Rectal smooth muscle tissue (tissue), 1 donor: ENCODE measurements at regions not wholly inside any gene's neighbourhood (a gene's known extent, or its start where the extent isn't known, plus 50 kb on each side); places are given as distances from the start of the nearest gene placed in this dataset.

Experiments used
- H3K27ac ChIP-seq: one replicate; pipeline ENCODE4 v1.7.0; 2013; ENCODE audit warnings: low read depth, low read length, inconsistent platforms
- H3K27me3 ChIP-seq: one replicate; pipeline ENCODE4 v1.7.0; 2013; ENCODE audit warnings: low read length; ENCODE audit not compliant: control insufficient read depth, insufficient read depth
- H3K36me3 ChIP-seq: one replicate; pipeline ENCODE4 v1.7.0; 2013; ENCODE audit warnings: low read length; ENCODE audit not compliant: control insufficient read depth, insufficient read depth
- H3K4me1 ChIP-seq: one replicate; pipeline ENCODE4 v1.7.0; 2013; ENCODE audit warnings: low read length; ENCODE audit not compliant: control insufficient read depth, insufficient read depth
- H3K4me3 ChIP-seq: one replicate; pipeline ENCODE4 v1.7.0; 2013; ENCODE audit warnings: low read length
- H3K9ac ChIP-seq: one replicate; pipeline ENCODE4 v1.7.0; 2013; ENCODE audit warnings: low read length

DNA sequence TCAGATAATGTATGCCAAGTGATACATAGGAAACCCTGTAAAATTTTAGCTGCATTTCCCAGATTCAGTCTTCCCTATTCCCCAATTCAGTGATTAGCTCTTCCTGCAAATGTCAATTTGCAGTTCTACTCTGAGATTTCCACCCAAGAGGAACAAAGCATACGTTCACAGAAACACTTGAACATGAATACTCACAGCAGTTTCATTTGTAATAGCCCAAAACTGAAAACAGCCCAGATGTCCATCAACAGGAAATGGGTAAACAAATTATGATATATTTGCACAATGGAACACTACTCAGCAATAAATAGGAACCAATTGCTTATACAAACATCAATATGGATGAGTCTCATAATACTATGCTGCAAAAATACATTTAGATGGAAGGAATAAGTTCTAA lies 194.2 kb downstream of the GXYLT1 start:
- no peaks in the 10 kb centered on the region for H3K36me3 ChIP-seq
- H3K27me3 ChIP-seq = no peaks in the 10 kb centered on the region
- no peak overlapping the region for H3K4me3 ChIP-seq
- no peak overlapping the region for H3K9ac ChIP-seq
- no peak overlapping the region for H3K27ac ChIP-seq
- H3K4me1 ChIP-seq = no peaks in the 10 kb centered on the region

DNA sequence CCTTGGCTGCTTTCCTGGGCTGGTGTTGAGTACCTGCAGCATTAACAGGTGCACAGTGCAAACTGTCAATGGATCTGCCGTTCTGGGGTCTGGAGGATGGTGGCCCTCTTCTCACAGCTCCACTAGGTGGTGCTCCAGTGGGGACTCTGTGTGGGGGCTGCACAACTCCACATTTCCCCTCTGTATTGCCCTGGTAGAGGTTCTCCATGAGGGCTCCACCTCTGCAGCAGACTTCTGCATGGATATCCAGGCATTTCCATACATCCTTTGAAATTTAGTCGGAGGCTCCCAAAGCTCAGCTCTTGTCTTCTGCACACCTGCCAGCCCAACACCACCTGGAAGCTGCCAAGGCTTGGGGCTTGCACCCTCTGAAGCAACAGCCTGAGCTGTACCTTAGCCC lies 198.6 kb downstream of the GXYLT1 start:
- no peak overlapping the region for H3K9ac ChIP-seq
- H3K27ac ChIP-seq = no peak overlapping the region
- H3K27me3 ChIP-seq = no peaks in the 10 kb centered on the region
- H3K36me3 ChIP-seq = no peaks in the 10 kb centered on the region
- no peaks in the 10 kb centered on the region for H3K4me1 ChIP-seq
- no peak overlapping the region for H3K4me3 ChIP-seq

DNA sequence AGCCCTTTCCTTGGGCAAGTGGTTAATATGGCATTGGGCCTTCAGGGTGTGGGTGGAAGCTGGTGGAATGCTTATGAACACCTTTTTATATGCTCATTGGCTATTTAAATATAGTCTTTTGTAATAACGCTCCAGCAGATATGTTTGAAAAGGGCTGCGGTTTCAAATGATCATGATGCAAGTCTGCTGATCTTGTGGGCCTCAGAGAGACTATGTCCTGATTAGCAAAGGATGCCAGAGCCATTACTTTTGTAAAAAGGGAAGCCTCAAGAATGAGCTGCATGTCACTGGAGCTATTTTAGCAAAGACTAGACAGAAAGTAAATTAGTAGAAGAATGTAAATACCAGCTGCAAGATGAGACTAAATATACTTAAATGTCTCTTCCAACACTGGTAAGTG lies 200.5 kb downstream of the GXYLT1 start:
- Histone ChIP-seq H3K27ac (no peak overlapping the region), H3K4me3 (no peak overlapping the region), H3K36me3 (no peaks in the 10 kb centered on the region), H3K4me1 (no peaks in the 10 kb centered on the region), H3K9ac (no peak overlapping the region), H3K27me3 (no peaks in the 10 kb centered on the region)

DNA sequence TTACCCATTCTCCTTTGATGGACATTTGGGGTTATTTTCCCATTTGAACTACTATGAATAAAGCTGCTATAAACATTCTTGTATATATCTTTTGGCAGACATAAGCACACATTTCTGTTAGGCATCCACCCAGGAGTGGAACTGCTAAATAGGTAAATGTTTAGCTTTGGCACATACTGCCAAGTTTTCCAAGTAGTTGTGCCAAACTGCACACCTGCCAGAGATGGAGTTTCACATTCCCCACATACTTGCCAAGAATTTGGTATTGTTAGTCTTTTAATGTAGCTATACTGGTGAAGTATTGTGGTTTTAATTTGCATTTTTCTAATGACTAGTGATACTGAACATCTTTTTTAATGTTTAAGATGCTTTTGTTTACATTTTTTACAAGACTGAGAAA lies 201.0 kb downstream of the GXYLT1 start:
- Histone ChIP-seq H3K9ac (no peak overlapping the region), H3K36me3 (no peaks in the 10 kb centered on the region), H3K27me3 (no peaks in the 10 kb centered on the region), H3K4me3 (no peak overlapping the region), H3K4me1 (no peaks in the 10 kb centered on the region), H3K27ac (no peak overlapping the region)

DNA sequence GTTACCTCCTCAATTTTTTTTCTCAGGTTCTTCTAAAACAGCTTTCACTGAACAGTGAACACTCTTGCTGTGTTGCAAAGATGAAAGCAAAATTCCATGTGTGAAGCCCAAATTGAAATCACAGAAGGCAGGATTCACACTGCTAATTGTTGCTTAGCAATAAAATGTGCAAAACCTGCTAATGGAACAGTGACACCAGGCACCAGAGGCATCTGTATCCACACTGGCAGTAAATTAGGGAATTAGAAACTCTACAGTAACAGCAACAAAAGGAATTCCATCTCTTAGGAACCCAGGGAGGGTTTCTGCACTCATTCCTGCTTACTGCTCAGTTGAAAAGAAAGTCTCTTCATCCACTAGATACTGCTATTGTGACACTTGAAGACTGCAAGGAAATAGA lies 202.3 kb downstream of the GXYLT1 start:
- H3K36me3 ChIP-seq = no peaks in the 10 kb centered on the region
- H3K4me3 ChIP-seq = no peak overlapping the region
- H3K27me3 ChIP-seq = no peaks in the 10 kb centered on the region
- no peak overlapping the region for H3K27ac ChIP-seq
- H3K4me1 ChIP-seq = no peaks in the 10 kb centered on the region
- no peak overlapping the region for H3K9ac ChIP-seq

DNA sequence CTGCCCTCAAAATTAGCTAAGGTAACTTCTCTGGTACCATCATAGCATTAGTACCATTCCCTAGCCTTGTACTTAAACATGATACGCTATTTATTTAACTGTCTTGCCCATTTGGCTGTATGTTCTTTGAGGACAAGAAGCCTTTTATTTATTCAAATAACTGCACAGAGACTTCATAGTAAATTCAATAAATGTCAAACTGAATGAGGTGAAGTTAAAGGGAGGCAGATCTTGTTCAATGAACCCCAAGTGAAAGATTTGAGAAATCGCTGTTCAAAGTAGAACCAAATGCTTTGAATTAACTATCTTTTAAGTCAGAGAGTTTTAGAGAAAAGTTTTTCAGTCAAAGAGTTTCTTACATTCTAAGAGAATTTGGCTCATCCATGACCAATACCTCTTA lies 203.6 kb downstream of the GXYLT1 start:
- Histone ChIP-seq H3K36me3 (no peaks in the 10 kb centered on the region), H3K27me3 (no peaks in the 10 kb centered on the region), H3K4me1 (no peaks in the 10 kb centered on the region), H3K27ac (no peak overlapping the region), H3K4me3 (no peak overlapping the region), H3K9ac (no peak overlapping the region)

DNA sequence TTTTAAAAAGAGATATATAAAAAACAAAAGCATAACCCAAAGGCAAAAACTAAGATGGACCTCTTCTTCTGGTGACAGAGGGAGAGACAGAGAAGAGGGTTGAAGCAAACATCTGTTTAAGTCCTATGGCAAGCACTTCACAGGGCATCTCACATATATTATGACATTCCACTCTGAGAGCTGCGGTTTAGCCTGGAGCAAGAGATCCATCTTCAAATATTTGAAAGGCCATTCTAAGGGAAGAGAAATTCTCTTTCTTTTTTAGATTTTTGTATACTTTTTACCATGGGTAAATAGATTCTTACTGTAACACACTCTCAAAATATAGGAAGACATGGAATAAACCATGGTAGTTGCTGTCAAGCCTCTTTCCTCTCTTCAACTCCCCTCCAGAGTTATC lies 204.1 kb downstream of the GXYLT1 start:
- Histone ChIP-seq H3K36me3 (no peaks in the 10 kb centered on the region), H3K27me3 (no peaks in the 10 kb centered on the region), H3K27ac (no peak overlapping the region), H3K4me3 (no peak overlapping the region), H3K9ac (no peak overlapping the region), H3K4me1 (no peaks in the 10 kb centered on the region)

DNA sequence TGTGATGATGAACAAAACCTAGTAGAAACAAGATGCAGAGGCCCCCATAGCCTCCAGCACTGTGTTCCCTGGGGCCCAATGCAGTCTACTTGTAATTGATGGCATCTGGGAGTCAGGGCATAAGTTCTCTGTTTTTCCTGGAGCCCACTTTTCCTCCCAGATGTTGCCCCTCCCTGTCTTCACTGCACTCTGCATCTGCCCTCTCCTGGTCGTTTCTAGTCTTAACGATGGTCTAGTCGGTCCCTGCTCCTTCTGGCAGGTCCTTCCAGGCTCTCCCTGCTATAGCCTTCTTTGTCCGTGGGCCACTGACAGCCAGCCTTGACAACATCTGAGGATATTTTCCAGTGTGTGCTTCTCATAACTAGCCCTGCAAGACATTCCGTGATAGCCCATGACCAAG lies 208.3 kb downstream of the GXYLT1 start:
- no peaks in the 10 kb centered on the region for H3K27me3 ChIP-seq
- H3K36me3 ChIP-seq = no peaks in the 10 kb centered on the region
- no peak overlapping the region for H3K4me3 ChIP-seq
- no peak overlapping the region for H3K27ac ChIP-seq
- H3K9ac ChIP-seq = no peak overlapping the region
- no peaks in the 10 kb centered on the region for H3K4me1 ChIP-seq

DNA sequence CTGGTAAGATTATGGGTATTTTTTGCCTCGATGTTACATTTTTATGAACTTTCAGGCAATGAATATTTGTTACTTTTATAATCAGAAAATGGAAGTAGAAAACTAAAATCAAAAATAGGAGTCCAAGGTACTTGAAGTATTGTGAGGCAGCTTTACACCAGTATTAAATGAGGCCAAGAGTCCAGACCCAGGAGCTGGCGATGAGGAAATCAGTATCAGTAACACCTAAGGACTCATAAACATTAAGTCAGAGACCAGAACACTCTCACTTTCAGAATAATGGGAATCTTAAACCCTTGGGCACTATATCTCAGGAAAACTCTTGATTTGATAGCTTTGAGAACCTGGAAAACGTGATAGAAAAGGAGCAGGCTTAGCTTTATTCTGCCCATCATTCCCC lies 208.8 kb downstream of the GXYLT1 start:
- Histone ChIP-seq H3K9ac (no peak overlapping the region), H3K4me3 (no peak overlapping the region), H3K27me3 (no peaks in the 10 kb centered on the region), H3K36me3 (no peaks in the 10 kb centered on the region), H3K4me1 (no peaks in the 10 kb centered on the region), H3K27ac (no peak overlapping the region)

DNA sequence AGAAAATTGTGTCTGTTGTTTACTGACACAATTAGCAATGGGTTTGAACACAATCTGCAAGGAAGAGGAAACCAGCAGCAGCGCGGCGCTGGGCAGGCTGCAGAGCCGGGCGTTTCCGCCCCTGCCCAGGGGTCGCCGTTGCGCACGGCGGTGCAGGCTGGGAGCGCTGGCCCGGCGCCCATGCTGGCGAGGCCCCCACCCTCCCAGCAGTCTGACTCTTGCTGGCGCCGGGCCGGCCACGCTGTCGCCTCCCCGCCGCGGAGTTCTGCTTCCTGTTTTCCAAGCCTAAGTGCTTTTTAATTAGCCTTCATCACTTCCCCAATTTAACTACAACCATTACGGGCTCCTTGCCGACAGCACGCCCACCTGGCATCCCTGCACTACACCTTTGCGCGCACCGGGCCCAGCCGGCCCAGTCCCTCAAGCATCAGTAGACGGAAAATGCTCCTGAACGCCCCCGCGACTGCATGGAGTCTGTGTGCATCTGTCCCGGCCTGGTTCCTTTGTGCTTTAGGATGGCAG lies 212.1 kb downstream of the GXYLT1 start:
- H3K27ac ChIP-seq = no peak overlapping the region
- peak overlapping the region; percentile 10 for H3K9ac ChIP-seq
- H3K36me3 ChIP-seq = no peaks in the 10 kb centered on the region
- no peaks in the 10 kb centered on the region for H3K4me1 ChIP-seq
- H3K27me3 ChIP-seq = no peaks in the 10 kb centered on the region
- H3K4me3 ChIP-seq = peak overlapping the region; percentile 60

DNA sequence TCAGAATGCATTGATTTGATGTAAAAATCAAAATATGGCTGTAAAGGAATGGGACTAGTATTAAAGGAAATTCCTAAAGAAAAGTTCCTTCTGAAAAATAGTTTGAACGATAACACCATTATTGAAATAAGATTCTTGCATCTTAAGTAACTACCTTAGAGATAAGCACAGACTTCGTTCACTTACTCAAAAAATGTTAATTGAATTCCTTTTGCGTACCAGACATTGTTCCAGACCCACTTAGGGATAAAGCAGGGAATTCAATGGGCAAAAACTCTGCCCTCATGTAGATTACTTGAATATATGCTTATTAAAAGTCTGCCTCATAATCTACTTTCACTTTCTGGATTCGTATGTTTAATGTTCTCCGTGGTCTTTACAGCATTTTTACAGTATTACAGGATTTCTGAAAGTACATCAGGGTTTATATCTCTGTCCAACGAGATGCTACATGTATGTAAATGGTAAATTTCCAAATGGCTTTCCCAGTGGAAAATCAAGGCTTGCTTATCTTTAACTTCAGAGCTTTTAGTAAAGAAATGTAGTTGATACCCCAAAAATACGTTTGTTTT lies 213.7 kb downstream of the GXYLT1 start:
- H3K4me1 ChIP-seq = no peaks in the 10 kb centered on the region
- peak overlapping the region; percentile 24 for H3K4me3 ChIP-seq
- H3K27me3 ChIP-seq = no peaks in the 10 kb centered on the region
- no peak overlapping the region for H3K9ac ChIP-seq
- H3K27ac ChIP-seq = no peak overlapping the region
- no peaks in the 10 kb centered on the region for H3K36me3 ChIP-seq

DNA sequence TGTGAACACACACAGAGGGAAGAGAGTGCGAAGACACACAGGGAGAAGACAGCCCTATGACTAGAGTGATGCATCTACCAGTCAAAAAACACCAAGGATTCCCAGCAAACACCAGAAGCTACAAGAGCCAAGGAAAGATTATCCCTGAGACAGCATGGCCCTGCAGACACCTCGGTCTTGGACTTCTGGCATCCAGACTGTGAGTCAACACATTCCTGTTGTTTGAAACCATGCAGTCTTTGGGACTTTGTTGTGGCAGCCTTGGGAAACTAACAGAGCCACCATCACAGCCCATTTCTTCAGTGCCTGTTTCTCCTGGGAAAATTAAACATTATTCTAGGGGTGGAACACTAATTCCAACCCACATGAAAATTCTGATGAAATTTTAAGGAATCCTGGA lies 220.6 kb downstream of the GXYLT1 start:
- no peaks in the 10 kb centered on the region for H3K27me3 ChIP-seq
- H3K36me3 ChIP-seq = no peaks in the 10 kb centered on the region
- H3K9ac ChIP-seq = no peak overlapping the region
- no peak overlapping the region for H3K27ac ChIP-seq
- no peak overlapping the region for H3K4me3 ChIP-seq
- H3K4me1 ChIP-seq = no peaks in the 10 kb centered on the region

DNA sequence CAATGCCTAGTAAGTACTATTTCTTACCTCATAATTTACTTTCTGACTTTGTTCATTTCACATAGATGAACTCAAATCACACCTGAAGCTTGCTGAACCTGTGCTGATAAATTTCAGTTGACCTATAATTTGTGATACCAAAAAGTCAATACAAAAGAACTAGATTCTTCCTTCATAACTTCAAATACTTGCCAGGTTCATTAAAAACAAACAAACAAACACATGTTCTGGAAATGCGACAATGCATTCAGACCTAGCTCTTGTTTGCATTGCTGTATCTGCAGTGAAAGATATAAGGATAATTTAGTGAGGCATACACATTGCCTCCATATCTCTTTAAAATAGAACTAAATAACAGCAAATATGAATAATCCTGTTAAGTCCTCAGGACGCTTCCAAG lies 221.3 kb downstream of the GXYLT1 start:
- H3K4me3 ChIP-seq = no peak overlapping the region
- no peak overlapping the region for H3K27ac ChIP-seq
- no peaks in the 10 kb centered on the region for H3K36me3 ChIP-seq
- H3K4me1 ChIP-seq = no peaks in the 10 kb centered on the region
- H3K9ac ChIP-seq = no peak overlapping the region
- H3K27me3 ChIP-seq = no peaks in the 10 kb centered on the region
